GM12872 (cell line): ENCODE measurements at regions not wholly inside any gene's neighbourhood (a gene's known extent, or its start where the extent isn't known, plus 50 kb on each side); places are given as distances from the start of the nearest gene placed in this dataset.

Experiments
- TF ChIP-seq, protein P1 (sequence below): IDR thresholded peaks from 3 replicates; pipeline ENCODE4 v1.5.1; 2011; ENCODE audit warnings: low read depth, mild to moderate bottlenecking, low read length, moderate library complexity; ENCODE audit not compliant: insufficient read depth

- TF ChIP-seq, protein P1, sequence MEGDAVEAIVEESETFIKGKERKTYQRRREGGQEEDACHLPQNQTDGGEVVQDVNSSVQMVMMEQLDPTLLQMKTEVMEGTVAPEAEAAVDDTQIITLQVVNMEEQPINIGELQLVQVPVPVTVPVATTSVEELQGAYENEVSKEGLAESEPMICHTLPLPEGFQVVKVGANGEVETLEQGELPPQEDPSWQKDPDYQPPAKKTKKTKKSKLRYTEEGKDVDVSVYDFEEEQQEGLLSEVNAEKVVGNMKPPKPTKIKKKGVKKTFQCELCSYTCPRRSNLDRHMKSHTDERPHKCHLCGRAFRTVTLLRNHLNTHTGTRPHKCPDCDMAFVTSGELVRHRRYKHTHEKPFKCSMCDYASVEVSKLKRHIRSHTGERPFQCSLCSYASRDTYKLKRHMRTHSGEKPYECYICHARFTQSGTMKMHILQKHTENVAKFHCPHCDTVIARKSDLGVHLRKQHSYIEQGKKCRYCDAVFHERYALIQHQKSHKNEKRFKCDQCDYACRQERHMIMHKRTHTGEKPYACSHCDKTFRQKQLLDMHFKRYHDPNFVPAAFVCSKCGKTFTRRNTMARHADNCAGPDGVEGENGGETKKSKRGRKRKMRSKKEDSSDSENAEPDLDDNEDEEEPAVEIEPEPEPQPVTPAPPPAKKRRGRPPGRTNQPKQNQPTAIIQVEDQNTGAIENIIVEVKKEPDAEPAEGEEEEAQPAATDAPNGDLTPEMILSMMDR, result no peak
These were observed 65.9 kb upstream of the NEBL start for GRCh38 chr10:20963056-20963455.

DNA sequence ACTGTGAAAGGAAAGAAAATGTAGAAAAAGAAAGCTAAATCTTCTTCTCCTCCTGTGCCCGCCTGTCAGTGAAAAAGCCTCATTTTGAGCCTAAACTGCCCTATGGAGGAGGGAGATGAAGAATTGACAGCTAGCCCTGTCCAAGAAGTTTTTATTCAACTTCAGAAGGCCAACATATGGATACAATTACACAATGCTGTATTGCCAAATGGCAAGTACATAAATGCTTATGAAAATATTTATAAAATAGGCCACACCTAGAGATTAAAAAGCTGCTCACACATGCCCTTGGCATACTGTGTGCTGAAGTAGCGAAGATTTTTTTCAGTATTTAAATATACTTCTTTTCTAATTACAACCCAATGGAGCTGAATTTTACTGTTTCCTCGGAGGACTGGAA lies 65.1 kb upstream of the NEBL start:
- TF ChIP-seq, protein P1, result no peak

GRCh38 chr10:20959242-20959641 lies 62.1 kb upstream of the NEBL start:
- TF ChIP-seq, protein P1, result no peak

DNA sequence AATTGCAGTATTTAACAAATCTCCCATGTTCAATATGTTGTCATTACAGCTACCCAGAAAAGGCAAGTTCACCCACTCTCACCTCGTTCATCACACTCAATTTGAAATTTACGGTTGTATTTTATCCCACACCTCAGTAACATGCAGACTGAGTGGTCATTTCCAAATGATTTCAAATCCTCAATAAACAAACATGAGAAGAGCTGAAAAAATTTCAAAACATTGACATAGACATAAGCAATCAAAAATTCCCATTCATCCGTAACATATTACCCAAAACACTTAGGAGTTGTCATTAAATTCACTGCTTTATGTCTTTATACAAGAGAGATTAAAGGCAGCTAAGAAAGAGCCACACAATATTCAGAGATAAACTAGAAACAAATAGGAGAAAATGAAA lies 61.7 kb upstream of the NEBL start:
- TF ChIP-seq, protein P1, result no peak

GRCh38 chr10:20958225-20958624 lies 61.1 kb upstream of the NEBL start:
- TF ChIP-seq, protein P1, result no peak

GRCh38 chr10:20957744-20958143 lies 60.6 kb upstream of the NEBL start:
- TF ChIP-seq, protein P1, result no peak

GRCh38 chr10:20956843-20957242 lies 59.7 kb upstream of the NEBL start:
- TF ChIP-seq, protein P1, result no peak
